ENCODE measurements at regions not wholly inside any gene's neighbourhood (a gene's known extent, or its start where the extent isn't known, plus 50 kb on each side); places are given as distances from the start of the nearest gene placed in this dataset.

DNA sequence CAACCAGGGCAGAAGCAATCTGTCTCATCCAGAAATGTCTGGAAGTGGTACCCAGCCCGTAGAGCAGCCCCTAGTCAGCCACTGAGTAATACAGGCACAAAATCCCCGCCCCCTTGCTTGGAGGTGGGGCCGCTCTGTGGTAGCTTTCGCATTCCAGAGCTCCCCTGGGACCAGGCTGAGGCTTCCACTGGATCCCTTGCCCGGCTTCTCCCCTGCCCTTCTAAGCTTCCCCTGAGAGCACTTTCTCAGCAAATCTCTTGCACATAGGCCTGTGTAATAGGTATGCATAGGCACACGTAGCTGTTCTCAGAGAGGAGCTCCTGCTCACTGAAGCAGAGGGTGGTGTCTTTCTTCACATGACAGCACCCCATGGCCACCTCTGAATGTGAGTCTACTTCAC lies 144.2 kb downstream of the BMS1 start:
- H3K79me2 ChIP-seq (ENCODE audit: low read depth), result no peaks in the 10 kb centered on the region

DNA sequence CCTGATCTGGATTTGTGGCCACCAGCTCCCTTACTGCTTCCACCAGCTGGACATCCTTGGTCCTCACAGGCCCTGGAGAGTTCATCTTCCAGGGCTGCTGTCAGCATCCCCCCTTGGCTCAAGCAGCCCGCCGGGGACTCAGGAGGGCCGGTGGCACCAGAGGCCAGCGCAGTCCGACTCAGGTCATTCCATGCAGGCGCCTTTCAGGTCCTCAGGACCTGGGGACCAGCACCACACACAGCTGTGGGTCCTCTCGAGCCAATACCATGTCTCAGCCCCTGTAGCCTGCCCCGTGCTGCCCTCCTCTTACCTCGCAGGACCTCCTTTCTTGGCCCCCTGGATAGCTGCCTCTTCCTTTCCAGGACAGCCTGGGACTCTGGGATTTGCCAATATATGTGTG lies 145.5 kb downstream of the BMS1 start:
- TF ChIP-seq EZH2phosphoT487 (IDR thresholded peaks at IDR 0.05) (no peak), EZH2 (IDR thresholded peaks at IDR 0.05) (no peak)
- TF ChIP-seq, protein P1, sequence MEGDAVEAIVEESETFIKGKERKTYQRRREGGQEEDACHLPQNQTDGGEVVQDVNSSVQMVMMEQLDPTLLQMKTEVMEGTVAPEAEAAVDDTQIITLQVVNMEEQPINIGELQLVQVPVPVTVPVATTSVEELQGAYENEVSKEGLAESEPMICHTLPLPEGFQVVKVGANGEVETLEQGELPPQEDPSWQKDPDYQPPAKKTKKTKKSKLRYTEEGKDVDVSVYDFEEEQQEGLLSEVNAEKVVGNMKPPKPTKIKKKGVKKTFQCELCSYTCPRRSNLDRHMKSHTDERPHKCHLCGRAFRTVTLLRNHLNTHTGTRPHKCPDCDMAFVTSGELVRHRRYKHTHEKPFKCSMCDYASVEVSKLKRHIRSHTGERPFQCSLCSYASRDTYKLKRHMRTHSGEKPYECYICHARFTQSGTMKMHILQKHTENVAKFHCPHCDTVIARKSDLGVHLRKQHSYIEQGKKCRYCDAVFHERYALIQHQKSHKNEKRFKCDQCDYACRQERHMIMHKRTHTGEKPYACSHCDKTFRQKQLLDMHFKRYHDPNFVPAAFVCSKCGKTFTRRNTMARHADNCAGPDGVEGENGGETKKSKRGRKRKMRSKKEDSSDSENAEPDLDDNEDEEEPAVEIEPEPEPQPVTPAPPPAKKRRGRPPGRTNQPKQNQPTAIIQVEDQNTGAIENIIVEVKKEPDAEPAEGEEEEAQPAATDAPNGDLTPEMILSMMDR (IDR thresholded peaks at IDR 0.05), result no peak
- peaks cover 23% of the 10 kb centered on the region for H3K4me1 ChIP-seq
- Mint-ChIP-seq H3K27ac (no peak overlapping the region), H3K36me3 (no peaks in the 10 kb centered on the region), H3K9me3 (peaks cover 2% of the 10 kb centered on the region), H3K4me1 (peaks cover 11% of the 10 kb centered on the region), H3K4me3 (no peak overlapping the region), H3K27me3 (ENCODE audit: insufficient read depth, low read depth) (peaks cover 10% of the 10 kb centered on the region)
- no peak overlapping the region for H3K4me3 ChIP-seq
- DNase-seq (ENCODE audit: low spot score), result no peak
- no peaks in the 10 kb centered on the region for H3F3A ChIP-seq (ENCODE audit: low read depth)
- H4K20me1 ChIP-seq (ENCODE audit: low read depth), result no peaks in the 10 kb centered on the region
- no peak overlapping the region for H2AFZ ChIP-seq (replicated peaks)
- H3K4me2 ChIP-seq, result no peak overlapping the region
- no peak overlapping the region for H3K9ac ChIP-seq
- peaks cover 14% of the 10 kb centered on the region for H3K27me3 ChIP-seq
- no peaks in the 10 kb centered on the region for H3K79me2 ChIP-seq (ENCODE audit: low read depth)
- H3K27ac ChIP-seq, result no peak overlapping the region
- H3K9me3 ChIP-seq (ENCODE audit: low read depth), result no peaks in the 10 kb centered on the region
- no peaks in the 10 kb centered on the region for H3K36me3 ChIP-seq

More for the DNA sequence above, 144.2 kb downstream of the BMS1 start:
- H3K27ac Mint-ChIP-seq, result no peak overlapping the region
- peak overlapping the region; percentile 36 for H2AFZ ChIP-seq (replicated peaks)
- H3K4me1 Mint-ChIP-seq, result peaks cover 7% of the 10 kb centered on the region
- H3K27ac ChIP-seq, result no peak overlapping the region
- no peak for TF ChIP-seq EZH2phosphoT487 (IDR thresholded peaks at IDR 0.05)
- TF ChIP-seq, protein P1 (IDR thresholded peaks at IDR 0.05), result no peak
- no peaks in the 10 kb centered on the region for H3K9me3 ChIP-seq (ENCODE audit: low read depth)
- no peaks in the 10 kb centered on the region for H3F3A ChIP-seq (ENCODE audit: low read depth)
- H3K27me3 ChIP-seq, result peaks cover 2% of the 10 kb centered on the region
- peak overlapping the region; percentile 56 for H3K4me2 ChIP-seq
- H3K9ac ChIP-seq, result no peak overlapping the region
- no peaks in the 10 kb centered on the region for H3K36me3 ChIP-seq
- peaks cover 22% of the 10 kb centered on the region for H3K4me1 ChIP-seq
- H3K4me3 Mint-ChIP-seq, result no peak overlapping the region
- DNase-seq (ENCODE audit: low spot score), result peak; percentile 76
- H3K27me3 Mint-ChIP-seq (ENCODE audit: insufficient read depth, low read depth), result peaks cover 3% of the 10 kb centered on the region
- no peaks in the 10 kb centered on the region for H3K36me3 Mint-ChIP-seq
- no peaks in the 10 kb centered on the region for H4K20me1 ChIP-seq (ENCODE audit: low read depth)
- peaks cover 5% of the 10 kb centered on the region for H3K9me3 Mint-ChIP-seq
- H3K4me3 ChIP-seq, result no peak overlapping the region

DNA sequence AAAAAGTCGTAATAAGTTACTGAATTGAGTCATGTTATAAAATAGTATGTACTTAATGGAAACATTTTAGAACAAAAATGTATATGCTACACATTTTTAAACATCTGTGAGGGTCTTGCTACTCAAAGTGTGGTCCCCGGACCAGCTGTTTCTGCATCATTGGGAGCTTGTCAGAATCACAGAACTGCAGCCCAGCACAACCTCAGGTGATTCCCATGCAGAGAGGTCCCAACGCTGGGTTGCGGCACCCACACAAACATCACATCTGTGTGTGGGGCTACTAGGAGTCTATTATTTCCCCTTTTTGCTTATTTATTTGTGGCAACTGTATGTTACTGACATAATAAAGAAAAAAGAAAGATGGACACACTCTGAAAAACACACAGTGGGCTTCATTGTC lies 146.6 kb downstream of the BMS1 start:
- H3K9me3 Mint-ChIP-seq, result peaks cover 2% of the 10 kb centered on the region
- no peaks in the 10 kb centered on the region for H3K79me2 ChIP-seq (ENCODE audit: low read depth)
- no peaks in the 10 kb centered on the region for H3F3A ChIP-seq (ENCODE audit: low read depth)
- H3K4me1 ChIP-seq, result peaks cover 27% of the 10 kb centered on the region
- no peak overlapping the region for H3K27ac ChIP-seq
- TF ChIP-seq EZH2phosphoT487 (IDR thresholded peaks at IDR 0.05) (no peak), EZH2 (IDR thresholded peaks at IDR 0.05) (no peak)
- TF ChIP-seq, protein P1 (IDR thresholded peaks at IDR 0.05), result no peak
- no peaks in the 10 kb centered on the region for H4K20me1 ChIP-seq (ENCODE audit: low read depth)
- peaks cover 18% of the 10 kb centered on the region for H3K27me3 Mint-ChIP-seq (ENCODE audit: insufficient read depth, low read depth)
- H3K4me2 ChIP-seq, result no peak overlapping the region
- no peak overlapping the region for H3K9ac ChIP-seq
- H3K4me3 Mint-ChIP-seq, result no peak overlapping the region
- peaks cover 16% of the 10 kb centered on the region for H3K4me1 Mint-ChIP-seq
- H3K36me3 ChIP-seq, result no peaks in the 10 kb centered on the region
- H3K4me3 ChIP-seq, result no peak overlapping the region
- H3K36me3 Mint-ChIP-seq, result no peaks in the 10 kb centered on the region
- H3K9me3 ChIP-seq (ENCODE audit: low read depth), result no peaks in the 10 kb centered on the region
- no peak for DNase-seq (ENCODE audit: low spot score)
- H2AFZ ChIP-seq (replicated peaks), result no peak overlapping the region
- H3K27ac Mint-ChIP-seq, result no peak overlapping the region
- peaks cover 25% of the 10 kb centered on the region for H3K27me3 ChIP-seq
